ENCODE measurements at regions not wholly inside any gene's neighbourhood (a gene's known extent, or its start where the extent isn't known, plus 50 kb on each side); places are given as distances from the start of the nearest gene placed in this dataset.

DNA sequence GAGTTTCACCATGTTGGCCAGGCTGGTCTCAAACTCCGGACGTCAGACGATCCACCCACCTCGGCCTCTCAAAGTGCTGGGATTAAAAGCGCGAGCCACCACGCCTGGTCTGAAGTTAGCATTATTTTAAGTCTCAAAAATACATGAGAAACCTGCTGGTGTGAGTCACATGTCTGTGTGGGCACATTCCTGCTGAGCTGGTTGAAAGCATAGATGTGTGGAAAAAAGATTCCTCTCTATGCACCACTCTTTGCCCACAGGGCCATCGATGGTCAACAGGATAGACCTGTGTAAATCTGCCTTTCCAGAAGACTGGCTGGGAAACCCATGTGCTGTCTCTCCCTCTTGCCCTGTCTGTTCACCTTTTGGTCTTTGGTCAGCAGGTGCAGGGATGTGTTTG lies 63.5 kb downstream of the CHRD start:
- no peak overlapping the region for H2BK15ac ChIP-seq (ENCODE audit: low read depth, low read length)
- Mint-ChIP-seq H3K36me3 (ENCODE audit: insufficient read depth in 1 of 3, low read depth in 3 of 3) (no peaks in the 10 kb centered on the region), H3K27me3 (ENCODE audit: low read depth) (no peaks in the 10 kb centered on the region; the same call in none of the 2 replicates), H3K27ac (no peak overlapping the region), H3K4me3 (no peak overlapping the region), H3K4me1 (no peaks in the 10 kb centered on the region), H3K9me3 (peaks cover 0 to 3% of the 10 kb centered on the region in 2 experiments; a peak in 2 of 5 replicates)
- WGBS (ENCODE audit: extremely low coverage, insufficient read length, low lambda C conversion rate), result no CpG with 5 or more reads among the region's 8 CpGs
- TF ChIP-seq, protein P1, sequence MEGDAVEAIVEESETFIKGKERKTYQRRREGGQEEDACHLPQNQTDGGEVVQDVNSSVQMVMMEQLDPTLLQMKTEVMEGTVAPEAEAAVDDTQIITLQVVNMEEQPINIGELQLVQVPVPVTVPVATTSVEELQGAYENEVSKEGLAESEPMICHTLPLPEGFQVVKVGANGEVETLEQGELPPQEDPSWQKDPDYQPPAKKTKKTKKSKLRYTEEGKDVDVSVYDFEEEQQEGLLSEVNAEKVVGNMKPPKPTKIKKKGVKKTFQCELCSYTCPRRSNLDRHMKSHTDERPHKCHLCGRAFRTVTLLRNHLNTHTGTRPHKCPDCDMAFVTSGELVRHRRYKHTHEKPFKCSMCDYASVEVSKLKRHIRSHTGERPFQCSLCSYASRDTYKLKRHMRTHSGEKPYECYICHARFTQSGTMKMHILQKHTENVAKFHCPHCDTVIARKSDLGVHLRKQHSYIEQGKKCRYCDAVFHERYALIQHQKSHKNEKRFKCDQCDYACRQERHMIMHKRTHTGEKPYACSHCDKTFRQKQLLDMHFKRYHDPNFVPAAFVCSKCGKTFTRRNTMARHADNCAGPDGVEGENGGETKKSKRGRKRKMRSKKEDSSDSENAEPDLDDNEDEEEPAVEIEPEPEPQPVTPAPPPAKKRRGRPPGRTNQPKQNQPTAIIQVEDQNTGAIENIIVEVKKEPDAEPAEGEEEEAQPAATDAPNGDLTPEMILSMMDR (conservative IDR thresholded peaks at IDR 0.05), result no peak
- no peak overlapping the region for H3K4ac ChIP-seq (ENCODE audit: low read depth, low read length)
- H4K91ac ChIP-seq (ENCODE audit: insufficient read length, low read depth, low read length), result no peak overlapping the region
- no peak overlapping the region for H4K5ac ChIP-seq (ENCODE audit: insufficient read length, low read depth, low read length)
- H2BK120ac ChIP-seq (ENCODE audit: low read depth, low read length, poor library complexity, severe bottlenecking), result no peak overlapping the region
- no peak overlapping the region for H3K18ac ChIP-seq (ENCODE audit: insufficient read length, low read depth, low read length)
- no peaks in the 10 kb centered on the region for H3K23me2 ChIP-seq (ENCODE audit: insufficient read length, low read depth, low read length, poor library complexity, severe bottlenecking)
- no peak for DNase-seq
- H2BK20ac ChIP-seq (ENCODE audit: low read depth, low read length, poor library complexity, severe bottlenecking), result no peak overlapping the region
- no peaks in the 10 kb centered on the region for H3K9me3 ChIP-seq (ENCODE audit: control insufficient read depth, low read depth, low read length)
- H3K27ac ChIP-seq (ENCODE audit: insufficient read length, low read depth, low read length), result no peak overlapping the region
- no peaks in the 10 kb centered on the region for H4K20me1 ChIP-seq (ENCODE audit: control insufficient read depth, insufficient read depth, insufficient read length)
- H2AK5ac ChIP-seq (ENCODE audit: insufficient read length, low read length), result no peak overlapping the region
- H3K4me2 ChIP-seq (ENCODE audit: insufficient read depth, insufficient read length, low read length), result no peak overlapping the region
- no peak overlapping the region for H3K56ac ChIP-seq (ENCODE audit: insufficient read length, low read depth, low read length)
- H4K8ac ChIP-seq (replicated peaks; ENCODE audit: insufficient read length, low read depth, low read length), result no peak overlapping the region
- no peak overlapping the region for H3K14ac ChIP-seq (ENCODE audit: insufficient read depth, low read length)
- H3K79me2 ChIP-seq (ENCODE audit: insufficient read depth, low read length), result no peaks in the 10 kb centered on the region
- no peak overlapping the region for H3K23ac ChIP-seq (ENCODE audit: insufficient read length, low read depth, low read length)
- H3T11ph ChIP-seq (ENCODE audit: low read length), result no peak overlapping the region
- no peak overlapping the region for H2AFZ ChIP-seq (ENCODE audit: low read length)
- H3K9ac ChIP-seq (ENCODE audit: extremely low read depth, insufficient read length, low read length), result no peak overlapping the region
- no peaks in the 10 kb centered on the region for H3K79me1 ChIP-seq (ENCODE audit: insufficient read depth, low read depth, low read length, poor library complexity, severe bottlenecking)
- no peaks in the 10 kb centered on the region; the same call in 1 of the 2 replicates for H3K4me1 ChIP-seq (ENCODE audit: insufficient read depth, low read length)
- no peak overlapping the region for H2BK5ac ChIP-seq (ENCODE audit: insufficient read length, low read length)
- no peaks in the 10 kb centered on the region for H3K27me3 ChIP-seq (ENCODE audit: insufficient read depth, low read length)
- H2BK12ac ChIP-seq (ENCODE audit: insufficient read length, low read depth, low read length), result no peak overlapping the region
